HG02642 (cell line): ENCODE measurements at regions not wholly inside any gene's neighbourhood (a gene's known extent, or its start where the extent isn't known, plus 50 kb on each side); places are given as distances from the start of the nearest gene placed in this dataset.

ENCODE experiments used
- ATAC-seq: cut with Tn5 transposase; IDR thresholded peaks from one replicate; pipeline ENCODE4 v1.9.1; 2021; ENCODE audit warnings: mild to moderate bottlenecking; ENCODE audit not compliant: unreplicated experiment, poor library complexity

GRCh38 chr2:29974086-29974485, 52.7 kb upstream of the ALK start:
- no peak for ATAC-seq

GRCh38 chr2:29977284-29977683, 55.9 kb upstream of the ALK start:
- no peak for ATAC-seq

- no peak for ATAC-seq
Observed at GRCh38 chr2:29981402-29981801, 60.0 kb upstream of the ALK start.

GRCh38 chr2:29983308-29983707, 61.9 kb upstream of the ALK start:
- ATAC-seq: no peak

GRCh38 chr2:29987146-29987545, 65.8 kb upstream of the ALK start:
- no peak for ATAC-seq

- no peak for ATAC-seq
Observed at GRCh38 chr2:29990129-29990528, 68.7 kb upstream of the ALK start.

- ATAC-seq: no peak
Observed at GRCh38 chr2:29991086-29991485, 69.7 kb upstream of the ALK start.

- no peak for ATAC-seq
Observed at GRCh38 chr2:29995241-29995640, 73.9 kb upstream of the ALK start.

GRCh38 chr2:30003128-30003527, 81.7 kb upstream of the ALK start:
- ATAC-seq: no peak

GRCh38 chr2:30022444-30023071, 101.2 kb upstream of the ALK start:
- ATAC-seq: peak; percentile 81

GRCh38 chr2:30024281-30024680, 102.9 kb upstream of the ALK start:
- ATAC-seq: no peak

GRCh38 chr2:30026091-30027055, 105.0 kb upstream of the ALK start:
- no peak for ATAC-seq

- ATAC-seq: no peak
Observed at GRCh38 chr2:30029804-30030203, 108.4 kb upstream of the ALK start.

GRCh38 chr2:30030361-30030760, 109.0 kb upstream of the ALK start:
- ATAC-seq: no peak

GRCh38 chr2:30031184-30031583, 109.8 kb upstream of the ALK start:
- ATAC-seq: no peak

- ATAC-seq: no peak
Observed at GRCh38 chr2:30034052-30034775, 112.6 kb upstream of the YPEL5 start.

- ATAC-seq: no peak
Observed at GRCh38 chr2:30037016-30037415, 109.8 kb upstream of the YPEL5 start.

- no peak for ATAC-seq
Observed at GRCh38 chr2:30038419-30038818, 108.4 kb upstream of the YPEL5 start.

GRCh38 chr2:30039101-30039500, 107.7 kb upstream of the YPEL5 start:
- ATAC-seq: no peak

GRCh38 chr2:30040147-30040546, 106.7 kb upstream of the YPEL5 start:
- no peak for ATAC-seq

GRCh38 chr2:30041884-30042283, 104.9 kb upstream of the YPEL5 start:
- no peak for ATAC-seq
